ENCODE measurements at regions not wholly inside any gene's neighbourhood (a gene's known extent, or its start where the extent isn't known, plus 50 kb on each side); places are given as distances from the start of the nearest gene placed in this dataset.
A peak's percentile ranks its signal among the peaks of the same experiment; 100 is the strongest.

- no peak for DNase-seq (ENCODE audit: low read depth in 3 of 3, low spot score in 2 of 3)
These were observed 669.3 kb downstream of the PDHA2 start for GRCh38 chr4:96509039-96509741.

GRCh38 chr4:96519291-96519690, 679.4 kb downstream of the PDHA2 start:
- no peak for DNase-seq (ENCODE audit: low read depth in 3 of 3, low spot score in 2 of 3)

GRCh38 chr4:96521046-96521536, 681.2 kb downstream of the PDHA2 start:
- no peak for DNase-seq (ENCODE audit: low read depth in 3 of 3, low spot score in 2 of 3)

- no peak for DNase-seq (ENCODE audit: low read depth in 3 of 3, low spot score in 2 of 3)
These were observed 683.7 kb downstream of the PDHA2 start for GRCh38 chr4:96523611-96524010.

GRCh38 chr4:96524311-96524875, 684.5 kb downstream of the PDHA2 start:
- DNase-seq (ENCODE audit: low read depth in 3 of 3, low spot score in 2 of 3): no peak

GRCh38 chr4:96525898-96526297, 686.0 kb downstream of the PDHA2 start:
- DNase-seq (ENCODE audit: low read depth in 3 of 3, low spot score in 2 of 3): peak in 1 of 3 donors; percentile 1

GRCh38 chr4:96526625-96527024, 686.7 kb downstream of the PDHA2 start:
- no peak for DNase-seq (ENCODE audit: low read depth in 3 of 3, low spot score in 2 of 3)

- no peak for DNase-seq (ENCODE audit: low read depth in 3 of 3, low spot score in 2 of 3)
These were observed 691.9 kb downstream of the PDHA2 start for GRCh38 chr4:96531836-96532235.

GRCh38 chr4:96543346-96543745, 703.5 kb downstream of the PDHA2 start:
- DNase-seq (ENCODE audit: low read depth in 3 of 3, low spot score in 2 of 3): no peak

GRCh38 chr4:96558466-96558865, 718.6 kb downstream of the PDHA2 start:
- DNase-seq (ENCODE audit: low read depth in 3 of 3, low spot score in 2 of 3): no peak

- no peak for DNase-seq (ENCODE audit: low read depth in 3 of 3, low spot score in 2 of 3)
These were observed 726.9 kb downstream of the PDHA2 start for GRCh38 chr4:96566755-96567154.

- no peak for DNase-seq (ENCODE audit: low read depth in 3 of 3, low spot score in 2 of 3)
These were observed 745.4 kb downstream of the PDHA2 start for GRCh38 chr4:96585304-96585703.

GRCh38 chr4:96593422-96593821, 753.5 kb downstream of the PDHA2 start:
- no peak for DNase-seq (ENCODE audit: low read depth in 3 of 3, low spot score in 2 of 3)

GRCh38 chr4:96598465-96598864, 758.6 kb downstream of the PDHA2 start:
- DNase-seq (ENCODE audit: low read depth in 3 of 3, low spot score in 2 of 3): peak in 2 of 3 donors; percentile 18 to 27

- DNase-seq (ENCODE audit: low read depth in 3 of 3, low spot score in 2 of 3): no peak
These were observed 759.9 kb downstream of the PDHA2 start for GRCh38 chr4:96599752-96600151.

- no peak for DNase-seq (ENCODE audit: low read depth in 3 of 3, low spot score in 2 of 3)
These were observed 762.8 kb downstream of the PDHA2 start for GRCh38 chr4:96602661-96603060.

- no peak for DNase-seq (ENCODE audit: low read depth in 3 of 3, low spot score in 2 of 3)
These were observed 763.7 kb downstream of the PDHA2 start for GRCh38 chr4:96603641-96604040.

- no peak for DNase-seq (ENCODE audit: low read depth in 3 of 3, low spot score in 2 of 3)
These were observed 766.6 kb downstream of the PDHA2 start for GRCh38 chr4:96606451-96606850.

- no peak for DNase-seq (ENCODE audit: low read depth in 3 of 3, low spot score in 2 of 3)
These were observed 786.1 kb downstream of the PDHA2 start for GRCh38 chr4:96626023-96626422.

GRCh38 chr4:96630839-96631238, 790.9 kb downstream of the PDHA2 start:
- no peak for DNase-seq (ENCODE audit: low read depth in 3 of 3, low spot score in 2 of 3)

- DNase-seq (ENCODE audit: low read depth in 3 of 3, low spot score in 2 of 3): peak in 1 of 3 donors; percentile 21
These were observed 798.1 kb downstream of the PDHA2 start for GRCh38 chr4:96637971-96638412.

GRCh38 chr4:96639932-96640331, 800.0 kb downstream of the PDHA2 start:
- no peak for DNase-seq (ENCODE audit: low read depth in 3 of 3, low spot score in 2 of 3)

Data from right renal cortex interstitium (tissue), 3 donors.